ENCODE measurements at regions not wholly inside any gene's neighbourhood (a gene's known extent, or its start where the extent isn't known, plus 50 kb on each side); places are given as distances from the start of the nearest gene placed in this dataset.

DNA sequence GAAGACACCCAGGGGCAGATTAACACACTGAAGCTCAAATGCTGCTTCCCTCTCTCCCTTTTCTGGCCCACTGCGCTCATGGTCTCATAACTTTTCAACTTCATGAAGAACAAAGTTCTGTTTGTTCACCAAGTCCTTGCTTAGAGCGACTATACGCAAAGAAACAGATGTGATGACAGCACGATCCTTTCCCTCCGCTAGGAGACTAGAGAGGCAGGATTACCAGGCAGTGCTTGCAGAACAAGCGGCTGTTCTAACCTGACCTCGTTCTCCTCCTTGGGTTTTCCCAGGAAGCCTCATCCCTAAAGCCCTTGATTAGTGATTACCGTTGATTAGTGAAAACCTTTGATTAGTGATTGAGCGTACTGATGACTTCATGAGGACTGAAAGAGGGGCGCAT lies 649.9 kb downstream of the IRX1 start:
- no peaks in the 10 kb centered on the region for H3K4me1 ChIP-seq (replicated peaks)
- H3K4me3 ChIP-seq = no peak overlapping the region
- H3K27me3 ChIP-seq (replicated peaks) = no peaks in the 10 kb centered on the region
- peaks cover 18% of the 10 kb centered on the region for H3K9me3 ChIP-seq (replicated peaks)
- H3K27ac ChIP-seq = no peak overlapping the region
- no peaks in the 10 kb centered on the region for H3K36me3 ChIP-seq
- no peak for DNase-seq (ENCODE audit: low read depth in 1 of 2, low spot score in 2 of 2)

DNA sequence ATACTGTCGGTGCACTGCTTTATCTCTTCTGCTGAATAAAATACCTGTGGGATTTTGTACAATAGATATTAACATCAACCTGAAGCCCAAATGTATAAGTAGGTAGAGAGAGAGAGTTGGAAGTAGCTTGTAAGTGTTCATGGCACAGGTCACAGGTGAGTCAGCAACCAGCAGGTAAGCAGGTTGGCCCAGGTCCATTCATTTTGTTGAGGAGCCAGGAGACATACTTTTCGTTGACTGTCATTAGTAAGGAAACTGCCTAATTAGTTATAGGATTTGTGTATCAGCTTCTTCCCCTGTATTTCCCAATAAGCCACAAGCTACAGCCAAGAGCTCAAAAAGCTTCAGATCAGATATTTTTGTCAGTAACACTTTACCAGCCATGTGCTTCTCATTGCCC lies 650.8 kb downstream of the IRX1 start:
- no peak for DNase-seq (ENCODE audit: low read depth in 1 of 2, low spot score in 2 of 2)
- Histone ChIP-seq H3K4me1 (replicated peaks) (no peaks in the 10 kb centered on the region), H3K9me3 (replicated peaks) (peaks cover 22% of the 10 kb centered on the region), H3K27ac (no peak overlapping the region), H3K36me3 (no peaks in the 10 kb centered on the region), H3K27me3 (replicated peaks) (no peaks in the 10 kb centered on the region), H3K4me3 (no peak overlapping the region)

GRCh38 chr5:4250254-4250653 lies 654.6 kb downstream of the IRX1 start:
- no peaks in the 10 kb centered on the region for H3K36me3 ChIP-seq
- H3K4me1 ChIP-seq (replicated peaks) = no peaks in the 10 kb centered on the region
- H3K27ac ChIP-seq = no peak overlapping the region
- DNase-seq (ENCODE audit: low read depth in 1 of 2, low spot score in 2 of 2) = no peak
- H3K9me3 ChIP-seq (replicated peaks) = peaks cover 25% of the 10 kb centered on the region
- no peak overlapping the region for H3K4me3 ChIP-seq
- no peaks in the 10 kb centered on the region for H3K27me3 ChIP-seq (replicated peaks)

DNA sequence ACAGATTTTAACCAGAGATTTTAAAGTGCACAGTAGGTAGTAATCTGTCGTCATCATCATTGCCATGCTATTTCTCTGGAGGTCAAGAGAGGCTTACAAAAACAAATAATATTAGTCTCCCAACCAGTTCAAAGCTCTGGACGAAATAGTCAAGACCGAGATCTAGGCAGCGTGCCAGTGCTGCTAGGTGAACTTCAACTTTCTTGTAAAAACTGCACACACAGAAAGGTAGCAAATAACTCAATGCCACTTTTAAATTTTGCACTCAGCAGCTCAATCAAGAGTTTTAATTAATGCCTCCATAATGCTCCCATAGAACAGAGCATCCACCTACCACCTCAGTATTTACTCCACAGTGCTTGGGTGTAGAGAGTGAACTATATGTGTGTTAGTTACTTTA lies 656.8 kb downstream of the IRX1 start:
- no peaks in the 10 kb centered on the region for H3K36me3 ChIP-seq
- peaks cover 20% of the 10 kb centered on the region for H3K9me3 ChIP-seq (replicated peaks)
- no peaks in the 10 kb centered on the region for H3K4me1 ChIP-seq (replicated peaks)
- H3K27me3 ChIP-seq (replicated peaks) = no peaks in the 10 kb centered on the region
- no peak overlapping the region for H3K4me3 ChIP-seq
- no peak overlapping the region for H3K27ac ChIP-seq
- no peak for DNase-seq (ENCODE audit: low read depth in 1 of 2, low spot score in 2 of 2)

- no peaks in the 10 kb centered on the region for H3K27me3 ChIP-seq (replicated peaks)
- H3K4me1 ChIP-seq (replicated peaks) = no peaks in the 10 kb centered on the region
- no peak overlapping the region for H3K4me3 ChIP-seq
- H3K9me3 ChIP-seq (replicated peaks) = peaks cover 22% of the 10 kb centered on the region
- no peak overlapping the region for H3K27ac ChIP-seq
- no peak for DNase-seq (ENCODE audit: low read depth in 1 of 2, low spot score in 2 of 2)
- H3K36me3 ChIP-seq = no peaks in the 10 kb centered on the region
Measured at GRCh38 chr5:4254736-4255135, 659.1 kb downstream of the IRX1 start.

DNA sequence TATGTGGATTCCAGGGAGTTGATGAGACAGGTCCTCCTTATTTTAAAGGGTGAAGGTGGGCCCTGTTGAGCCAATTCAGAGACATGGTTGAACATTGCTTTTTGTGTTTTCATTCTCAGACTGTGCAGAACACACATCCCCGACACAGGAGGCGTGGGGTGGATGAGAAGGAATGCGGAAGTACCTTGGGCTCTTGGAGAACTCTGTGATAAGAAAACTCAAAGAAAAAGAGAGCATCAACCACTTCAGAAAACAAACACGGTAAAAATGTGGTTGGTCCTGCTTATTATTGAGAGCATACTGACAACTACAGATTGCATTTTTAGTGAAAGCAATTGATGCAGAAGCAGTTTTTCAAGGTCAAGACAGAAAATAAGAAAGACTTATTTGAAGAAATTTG lies 659.8 kb downstream of the IRX1 start:
- Histone ChIP-seq H3K27ac (no peak overlapping the region), H3K4me1 (replicated peaks) (no peaks in the 10 kb centered on the region), H3K4me3 (no peak overlapping the region), H3K9me3 (replicated peaks) (peaks cover 18% of the 10 kb centered on the region), H3K27me3 (replicated peaks) (no peaks in the 10 kb centered on the region), H3K36me3 (no peaks in the 10 kb centered on the region)
- no peak for DNase-seq (ENCODE audit: low read depth in 1 of 2, low spot score in 2 of 2)

DNA sequence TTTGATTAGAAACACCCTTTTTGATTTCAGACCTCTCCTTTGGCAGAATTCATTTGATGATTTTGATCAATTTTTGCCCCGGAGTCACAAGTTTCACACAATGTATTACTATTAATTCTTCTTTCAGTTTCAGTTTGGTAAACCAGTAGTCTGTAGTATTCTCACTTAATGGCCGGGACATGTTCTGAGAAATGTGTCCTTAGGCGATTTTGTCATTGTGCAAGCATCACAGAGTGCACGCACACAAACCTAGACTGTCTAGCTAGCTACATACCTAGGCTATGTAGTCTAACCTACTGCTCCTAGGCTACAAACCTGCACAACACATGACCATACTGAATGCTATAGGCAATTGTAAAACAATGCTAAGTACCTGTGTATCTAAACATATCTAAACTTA lies 662.5 kb downstream of the IRX1 start:
- Histone ChIP-seq H3K4me1 (replicated peaks) (no peaks in the 10 kb centered on the region), H3K4me3 (no peak overlapping the region), H3K27me3 (replicated peaks) (no peaks in the 10 kb centered on the region), H3K36me3 (no peaks in the 10 kb centered on the region), H3K27ac (no peak overlapping the region), H3K9me3 (replicated peaks) (peaks cover 13% of the 10 kb centered on the region)
- no peak for DNase-seq (ENCODE audit: low read depth in 1 of 2, low spot score in 2 of 2)

GRCh38 chr5:4271193-4271592 lies 675.6 kb downstream of the IRX1 start:
- H3K27ac ChIP-seq = no peak overlapping the region
- H3K4me3 ChIP-seq = no peak overlapping the region
- peaks cover 28% of the 10 kb centered on the region for H3K9me3 ChIP-seq (replicated peaks)
- H3K27me3 ChIP-seq (replicated peaks) = no peaks in the 10 kb centered on the region
- no peaks in the 10 kb centered on the region for H3K36me3 ChIP-seq
- no peak for DNase-seq (ENCODE audit: low read depth in 1 of 2, low spot score in 2 of 2)
- no peaks in the 10 kb centered on the region for H3K4me1 ChIP-seq (replicated peaks)

DNA sequence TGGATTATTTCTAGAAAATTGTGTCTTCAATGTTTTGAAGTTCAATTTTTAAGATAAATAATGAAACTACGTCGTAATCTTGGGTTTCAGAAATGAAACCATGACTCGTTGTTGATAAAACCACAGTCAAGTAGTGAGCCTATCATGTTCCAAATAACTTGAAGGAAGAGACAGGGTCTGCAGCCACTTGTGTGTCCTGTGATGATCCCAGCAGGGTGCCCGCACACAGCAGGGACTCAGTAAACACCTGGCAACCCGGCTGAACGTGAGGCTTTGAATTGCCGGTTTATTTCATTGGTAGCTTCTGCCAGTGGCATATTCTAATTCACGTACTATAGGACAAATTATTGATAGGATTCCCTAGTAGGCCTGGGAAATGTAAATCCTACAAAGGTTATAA lies 679.6 kb downstream of the IRX1 start:
- Histone ChIP-seq H3K4me1 (replicated peaks) (no peaks in the 10 kb centered on the region), H3K27ac (no peak overlapping the region), H3K27me3 (replicated peaks) (no peaks in the 10 kb centered on the region), H3K36me3 (no peaks in the 10 kb centered on the region), H3K4me3 (no peak overlapping the region), H3K9me3 (replicated peaks) (peaks cover 22% of the 10 kb centered on the region)
- DNase-seq (ENCODE audit: low read depth in 1 of 2, low spot score in 2 of 2) = no peak

GRCh38 chr5:4294878-4295277 lies 699.2 kb downstream of the IRX1 start:
- Histone ChIP-seq H3K27me3 (replicated peaks) (no peaks in the 10 kb centered on the region), H3K9me3 (replicated peaks) (peaks cover 24% of the 10 kb centered on the region), H3K36me3 (no peaks in the 10 kb centered on the region), H3K27ac (no peak overlapping the region), H3K4me3 (no peak overlapping the region), H3K4me1 (replicated peaks) (no peaks in the 10 kb centered on the region)
- no peak for DNase-seq (ENCODE audit: low read depth in 1 of 2, low spot score in 2 of 2)

DNA sequence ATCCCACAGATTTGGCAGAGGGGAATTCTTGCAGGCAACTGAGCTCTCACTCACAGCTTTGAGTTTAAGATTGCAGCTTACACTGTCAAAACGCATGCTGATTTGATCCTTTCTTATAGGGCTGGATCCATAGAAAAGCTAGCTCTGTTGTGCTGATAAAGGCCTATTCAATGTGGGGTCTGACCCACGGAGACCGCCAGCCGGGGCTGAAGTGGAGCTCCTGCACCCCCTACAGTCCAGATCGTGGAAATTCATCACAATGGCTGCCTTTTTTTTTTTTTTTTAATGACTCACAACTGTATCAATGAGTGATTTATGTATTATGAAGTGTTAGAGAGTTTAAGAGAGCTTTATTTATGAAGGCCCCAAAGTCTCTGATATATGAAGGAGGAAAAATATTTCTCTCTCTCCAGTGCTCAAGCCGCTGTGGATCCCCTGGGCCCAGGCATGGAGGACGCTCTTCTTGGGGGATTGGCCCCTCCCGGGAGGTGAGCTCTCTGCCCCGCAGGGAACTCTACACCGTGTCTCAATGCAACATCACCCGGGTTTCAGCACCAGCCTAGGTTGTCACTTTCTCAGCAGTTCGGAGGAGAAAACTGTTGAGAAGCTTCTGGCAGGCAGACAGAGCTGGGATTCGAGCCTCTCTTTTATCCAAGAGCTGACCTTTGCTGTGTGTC lies 700.2 kb downstream of the IRX1 start:
- H3K27me3 ChIP-seq (replicated peaks) = no peaks in the 10 kb centered on the region
- H3K27ac ChIP-seq = no peak overlapping the region
- no peak for DNase-seq (ENCODE audit: low read depth in 1 of 2, low spot score in 2 of 2)
- H3K9me3 ChIP-seq (replicated peaks) = peaks cover 26% of the 10 kb centered on the region
- no peaks in the 10 kb centered on the region for H3K4me1 ChIP-seq (replicated peaks)
- no peaks in the 10 kb centered on the region for H3K36me3 ChIP-seq
- H3K4me3 ChIP-seq = no peak overlapping the region

- Histone ChIP-seq H3K36me3 (no peaks in the 10 kb centered on the region), H3K27me3 (replicated peaks) (0 out of 2 replicates have a peak, but pooled peaks cover 3% of the 10 kb centered on the region), H3K9me3 (replicated peaks) (peaks cover 24% of the 10 kb centered on the region), H3K4me1 (replicated peaks) (no peaks in the 10 kb centered on the region), H3K27ac (no peak overlapping the region), H3K4me3 (no peak overlapping the region)
- DNase-seq (ENCODE audit: low read depth in 1 of 2, low spot score in 2 of 2) = no peak
Measured at GRCh38 chr5:4306057-4306456, 710.4 kb downstream of the IRX1 start.

- H3K27ac ChIP-seq = no peak overlapping the region
- peaks cover 15% of the 10 kb centered on the region for H3K9me3 ChIP-seq (replicated peaks)
- DNase-seq (ENCODE audit: low read depth in 1 of 2, low spot score in 2 of 2) = no peak
- no peaks in the 10 kb centered on the region for H3K4me1 ChIP-seq (replicated peaks)
- H3K27me3 ChIP-seq (replicated peaks) = 0 out of 2 replicates have a peak, but pooled peaks cover 3% of the 10 kb centered on the region
- H3K4me3 ChIP-seq = no peak overlapping the region
- H3K36me3 ChIP-seq = no peaks in the 10 kb centered on the region
Measured at GRCh38 chr5:4309026-4309425, 713.4 kb downstream of the IRX1 start.

DNA sequence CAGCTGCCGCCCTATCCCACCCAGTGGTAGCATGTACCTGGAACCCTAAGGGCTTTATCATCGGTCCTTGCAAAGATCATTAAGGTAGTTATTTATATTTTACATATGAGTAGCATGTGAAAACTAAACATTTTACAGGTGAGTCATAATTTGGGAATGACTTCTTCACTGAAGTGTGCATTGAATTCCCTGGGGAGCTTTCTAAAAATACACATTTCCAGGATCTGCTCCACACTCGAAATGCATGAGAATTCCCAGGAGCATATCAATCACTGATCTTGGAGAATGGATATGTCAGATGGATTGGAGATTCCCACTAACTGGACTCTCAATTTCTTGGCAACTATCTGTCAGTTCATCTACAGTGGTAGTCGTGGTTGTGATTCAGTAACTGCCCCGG lies 717.5 kb downstream of the IRX1 start:
- no peak for DNase-seq (ENCODE audit: low read depth in 1 of 2, low spot score in 2 of 2)

GRCh38 chr5:4319478-4320128 lies 724.0 kb downstream of the IRX1 start:
- H3K36me3 ChIP-seq = no peaks in the 10 kb centered on the region
- H3K4me3 ChIP-seq = no peak overlapping the region
- no peaks in the 10 kb centered on the region for H3K4me1 ChIP-seq (replicated peaks)
- DNase-seq (ENCODE audit: low read depth in 1 of 2, low spot score in 2 of 2) = no peak
- no peak overlapping the region for H3K27ac ChIP-seq
- no peaks in the 10 kb centered on the region for H3K27me3 ChIP-seq (replicated peaks)
- H3K9me3 ChIP-seq (replicated peaks) = peaks cover 4% of the 10 kb centered on the region

More for the DNA sequence above, 717.5 kb downstream of the IRX1 start:
- Histone ChIP-seq H3K9me3 (replicated peaks) (peaks cover 8% of the 10 kb centered on the region), H3K36me3 (no peaks in the 10 kb centered on the region), H3K27me3 (replicated peaks) (no peaks in the 10 kb centered on the region), H3K4me1 (replicated peaks) (no peaks in the 10 kb centered on the region), H3K4me3 (no peak overlapping the region), H3K27ac (no peak overlapping the region)
